Bronchial epithelial cell (primary cell): ENCODE measurements at regions not wholly inside any gene's neighbourhood (a gene's known extent, or its start where the extent isn't known, plus 50 kb on each side); places are given as distances from the start of the nearest gene placed in this dataset.

Experiments
- DNase-seq: peaks from one replicate; pipeline ENCODE4 v3.0.0-alpha.2; 2010; ENCODE audit warnings: low read depth
- FAIRE-seq: peaks from 2 replicates; lab custom pipeline; 2011; peaks lifted over from hg19 to GRCh38; lab: Jason Lieb, UNC
- H3K27me3 ChIP-seq: 2 replicates; pipeline ENCODE4 v1.5.1; 2011; ENCODE audit warnings: low read length; ENCODE audit not compliant: control insufficient read depth, insufficient read depth
- H3K36me3 ChIP-seq: 2 replicates; pipeline ENCODE4 v1.5.1; 2011; ENCODE audit warnings: low read length; ENCODE audit not compliant: control insufficient read depth, insufficient read depth
- H3K4me3 ChIP-seq: 2 replicates; pipeline ENCODE4 v1.5.1; 2011; ENCODE audit warnings: mild to moderate bottlenecking, low read depth, low read length, control low read depth
- TF ChIP-seq, protein P1 (sequence below): IDR thresholded peaks from 2 replicates; pipeline ENCODE4 v1.5.1; 2011; ENCODE audit warnings: mild to moderate bottlenecking, moderate library complexity, low read length, control low read depth, inconsistent platforms; ENCODE audit not compliant: insufficient read depth, severe bottlenecking

DNA sequence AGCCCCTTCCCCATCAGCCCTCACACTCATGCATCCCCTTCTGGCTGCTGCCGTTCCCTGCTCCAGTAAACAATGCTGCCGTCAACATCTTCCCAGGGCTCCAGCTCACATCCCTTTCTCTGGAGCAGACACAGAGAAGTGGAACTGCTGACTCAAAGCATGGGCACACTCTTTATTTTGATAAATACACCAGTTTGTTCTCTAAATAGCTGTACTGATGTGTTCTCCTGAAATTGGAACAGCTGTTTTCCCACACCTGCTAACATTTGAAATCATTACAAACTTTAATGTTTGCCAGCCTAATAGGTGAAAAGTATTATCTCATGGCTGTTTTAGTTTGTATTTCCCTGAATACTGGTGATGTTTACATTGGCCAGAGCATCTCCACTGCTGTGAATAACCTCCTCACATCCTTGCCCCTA is 102.1 kb upstream of the NXT1 start:
- H3K36me3 ChIP-seq, result no peaks in the 10 kb centered on the region
- H3K27me3 ChIP-seq, result no peaks in the 10 kb centered on the region
- no peak overlapping the region for H3K4me3 ChIP-seq
- no peak for DNase-seq
- TF ChIP-seq, protein P1, sequence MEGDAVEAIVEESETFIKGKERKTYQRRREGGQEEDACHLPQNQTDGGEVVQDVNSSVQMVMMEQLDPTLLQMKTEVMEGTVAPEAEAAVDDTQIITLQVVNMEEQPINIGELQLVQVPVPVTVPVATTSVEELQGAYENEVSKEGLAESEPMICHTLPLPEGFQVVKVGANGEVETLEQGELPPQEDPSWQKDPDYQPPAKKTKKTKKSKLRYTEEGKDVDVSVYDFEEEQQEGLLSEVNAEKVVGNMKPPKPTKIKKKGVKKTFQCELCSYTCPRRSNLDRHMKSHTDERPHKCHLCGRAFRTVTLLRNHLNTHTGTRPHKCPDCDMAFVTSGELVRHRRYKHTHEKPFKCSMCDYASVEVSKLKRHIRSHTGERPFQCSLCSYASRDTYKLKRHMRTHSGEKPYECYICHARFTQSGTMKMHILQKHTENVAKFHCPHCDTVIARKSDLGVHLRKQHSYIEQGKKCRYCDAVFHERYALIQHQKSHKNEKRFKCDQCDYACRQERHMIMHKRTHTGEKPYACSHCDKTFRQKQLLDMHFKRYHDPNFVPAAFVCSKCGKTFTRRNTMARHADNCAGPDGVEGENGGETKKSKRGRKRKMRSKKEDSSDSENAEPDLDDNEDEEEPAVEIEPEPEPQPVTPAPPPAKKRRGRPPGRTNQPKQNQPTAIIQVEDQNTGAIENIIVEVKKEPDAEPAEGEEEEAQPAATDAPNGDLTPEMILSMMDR, result no peak
- FAIRE-seq, result no peak

DNA sequence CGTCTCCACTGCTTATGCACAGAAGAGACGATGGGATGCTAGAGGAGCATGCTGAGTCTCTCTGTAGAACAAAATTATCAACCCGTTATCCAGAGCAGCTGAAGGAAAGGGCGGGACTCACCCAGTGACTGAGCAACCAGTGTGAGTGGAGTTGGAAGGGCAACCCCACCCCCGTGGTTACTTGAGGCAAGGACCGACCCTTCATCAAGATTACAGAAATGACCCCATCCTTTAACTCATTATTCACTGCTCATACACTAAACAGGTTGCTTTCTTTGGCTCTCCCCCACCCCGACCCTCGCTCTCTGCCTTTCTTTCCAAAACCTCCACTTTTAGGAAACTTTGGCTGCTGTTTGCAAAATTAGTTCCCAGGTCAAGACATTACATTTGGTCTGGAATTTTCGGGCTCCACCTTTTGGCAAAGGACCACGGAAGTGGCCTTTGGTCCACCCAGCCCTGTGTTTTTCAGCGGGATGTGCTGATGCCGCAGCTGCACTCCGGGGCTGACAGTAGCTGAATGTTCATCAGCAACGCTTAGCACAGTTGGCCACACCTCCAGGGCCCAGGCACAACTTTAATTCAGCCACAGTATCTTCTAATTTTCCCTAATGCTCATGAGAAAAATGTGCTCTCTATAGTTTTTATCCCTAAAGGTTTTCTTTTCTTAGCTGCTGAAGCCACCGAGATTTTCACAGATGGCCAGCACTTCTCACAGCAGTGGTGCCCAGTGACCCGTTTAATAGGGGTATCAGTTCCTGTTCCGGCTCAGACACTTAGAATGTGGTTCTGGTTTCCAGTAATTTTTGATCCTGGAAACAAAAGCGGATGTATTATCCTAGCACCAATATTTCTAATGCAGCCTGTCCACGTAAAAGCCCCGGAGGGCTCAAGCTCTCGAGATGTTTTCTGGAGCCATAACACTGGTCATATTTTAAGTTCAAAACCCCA is 103.6 kb upstream of the NXT1 start:
- Histone ChIP-seq H3K4me3 (no peak overlapping the region), H3K27me3 (no peaks in the 10 kb centered on the region), H3K36me3 (no peaks in the 10 kb centered on the region)
- TF ChIP-seq, protein P1, result no peak
- no peak for FAIRE-seq
- no peak for DNase-seq

DNA sequence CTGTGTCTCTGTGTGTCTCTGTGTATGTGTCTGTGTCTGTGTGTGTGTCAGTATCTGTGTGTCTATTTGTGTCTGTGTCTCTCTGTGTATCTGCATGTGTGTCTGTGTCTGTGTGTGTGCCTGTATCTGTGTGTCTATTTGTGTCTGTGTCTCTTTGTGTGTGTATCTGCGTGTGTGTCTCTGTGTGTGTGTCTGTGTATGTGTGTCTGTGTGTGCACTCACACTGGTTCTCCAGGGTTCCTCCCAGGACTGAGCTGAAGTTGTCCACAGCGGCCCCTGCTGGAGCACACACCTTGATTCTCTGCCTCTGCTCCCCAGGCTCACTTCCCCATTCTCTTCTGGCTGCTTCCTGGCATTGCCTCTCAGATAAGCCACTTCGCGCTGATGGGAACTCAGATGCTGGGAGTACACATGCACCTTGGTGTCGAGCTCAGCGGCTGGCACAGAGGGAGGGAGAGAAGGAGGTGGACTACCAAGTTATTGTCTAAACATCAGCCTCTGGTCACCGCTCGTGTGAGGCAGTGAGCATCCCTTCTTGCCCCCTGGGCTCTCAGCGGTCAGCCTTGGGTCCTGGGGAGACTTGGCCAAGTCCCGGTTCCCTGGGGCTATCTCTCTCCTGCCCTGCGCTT is 104.9 kb upstream of the NXT1 start:
- no peaks in the 10 kb centered on the region for H3K27me3 ChIP-seq
- no peaks in the 10 kb centered on the region for H3K36me3 ChIP-seq
- DNase-seq (peak; percentile 37), FAIRE-seq (peak; percentile 47)
- TF ChIP-seq, protein P1, result peak; percentile 83
- H3K4me3 ChIP-seq, result no peak overlapping the region

DNA sequence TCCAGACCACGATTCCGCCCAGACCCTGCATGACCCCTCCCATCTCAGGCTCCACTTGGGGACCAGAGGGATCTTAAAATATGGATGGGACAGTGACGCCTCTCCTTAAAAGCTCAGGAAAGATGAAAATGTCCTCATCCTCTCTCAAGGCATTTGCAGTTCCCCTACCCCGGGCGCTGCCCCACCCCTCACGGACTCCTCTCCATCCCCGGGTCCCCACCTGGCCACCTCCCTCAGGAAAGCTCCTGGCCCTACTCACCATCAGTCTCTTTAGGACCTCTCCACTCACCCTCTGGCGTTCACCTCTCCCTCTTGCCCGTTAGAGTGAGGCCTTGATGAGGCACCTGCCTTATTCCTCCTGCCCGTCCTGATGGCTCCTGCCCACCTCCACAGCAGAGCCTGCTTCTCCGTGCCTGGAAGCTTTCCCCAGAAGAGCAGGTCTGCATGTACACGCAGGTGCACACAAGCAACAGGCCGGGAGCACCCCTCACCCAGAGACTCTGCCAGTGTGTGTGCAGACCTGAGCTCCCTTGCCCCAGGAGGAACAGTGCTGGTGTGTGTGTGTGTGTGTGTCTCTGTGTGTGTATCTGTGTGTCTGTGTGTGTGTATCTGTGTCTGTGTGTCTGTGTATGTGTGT is 105.6 kb upstream of the NXT1 start:
- TF ChIP-seq, protein P1, result no peak
- no peak for FAIRE-seq
- no peak for DNase-seq
- Histone ChIP-seq H3K4me3 (no peak overlapping the region), H3K27me3 (no peaks in the 10 kb centered on the region), H3K36me3 (no peaks in the 10 kb centered on the region)

DNA sequence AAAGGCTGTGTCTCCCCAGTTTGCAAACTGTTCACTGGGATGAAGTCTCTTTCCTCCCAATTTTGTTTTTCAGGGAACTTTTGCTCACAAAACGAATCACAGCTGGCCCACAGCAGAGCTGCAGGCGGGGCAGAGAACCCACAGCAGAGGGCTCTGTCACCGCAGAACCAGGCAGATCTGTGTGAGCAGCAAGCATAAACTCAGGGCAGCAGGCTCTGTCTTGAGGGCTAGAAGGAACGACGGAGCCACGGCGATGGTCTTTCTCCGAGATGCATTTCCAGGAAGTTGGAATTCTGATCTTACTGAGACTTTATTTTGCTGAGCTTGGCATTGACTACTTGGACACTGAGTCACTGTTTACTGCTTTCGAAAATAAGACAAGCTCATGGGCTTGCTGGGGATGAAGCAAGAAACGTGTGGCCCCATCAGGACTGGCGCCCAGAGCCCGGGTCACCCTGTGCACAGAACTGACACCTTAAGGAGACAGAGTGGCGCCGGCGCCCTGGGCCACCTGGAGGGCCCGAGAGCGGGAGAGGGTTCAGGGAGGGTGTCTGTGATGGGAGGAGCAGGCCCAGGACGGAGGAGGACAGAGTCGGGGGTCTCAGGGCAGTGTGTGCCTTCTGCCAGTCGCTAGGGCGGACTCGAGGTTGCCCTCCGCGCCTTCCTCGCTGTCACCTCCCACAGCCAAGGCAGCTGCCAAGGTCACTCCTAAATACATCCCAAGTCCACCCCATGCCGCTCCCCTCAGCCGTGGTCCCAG is 106.3 kb upstream of the NXT1 start:
- Histone ChIP-seq H3K27me3 (no peaks in the 10 kb centered on the region), H3K36me3 (no peaks in the 10 kb centered on the region), H3K4me3 (no peak overlapping the region)
- no peak for FAIRE-seq
- no peak for DNase-seq
- TF ChIP-seq, protein P1, result no peak
